SK-N-DZ (cell line): ENCODE measurements at regions not wholly inside any gene's neighbourhood (a gene's known extent, or its start where the extent isn't known, plus 50 kb on each side); places are given as distances from the start of the nearest gene placed in this dataset.
"Not testable (repeated sequence)": the region's sequence is repeated elsewhere in the genome, so short reads cannot be mapped to it uniquely, and the experiment has no call there.

Experiments used
- DNase-seq: peaks from one replicate; pipeline ENCODE4 v3.0.0-alpha.2; 2015; ENCODE audit warnings: low spot score

DNA sequence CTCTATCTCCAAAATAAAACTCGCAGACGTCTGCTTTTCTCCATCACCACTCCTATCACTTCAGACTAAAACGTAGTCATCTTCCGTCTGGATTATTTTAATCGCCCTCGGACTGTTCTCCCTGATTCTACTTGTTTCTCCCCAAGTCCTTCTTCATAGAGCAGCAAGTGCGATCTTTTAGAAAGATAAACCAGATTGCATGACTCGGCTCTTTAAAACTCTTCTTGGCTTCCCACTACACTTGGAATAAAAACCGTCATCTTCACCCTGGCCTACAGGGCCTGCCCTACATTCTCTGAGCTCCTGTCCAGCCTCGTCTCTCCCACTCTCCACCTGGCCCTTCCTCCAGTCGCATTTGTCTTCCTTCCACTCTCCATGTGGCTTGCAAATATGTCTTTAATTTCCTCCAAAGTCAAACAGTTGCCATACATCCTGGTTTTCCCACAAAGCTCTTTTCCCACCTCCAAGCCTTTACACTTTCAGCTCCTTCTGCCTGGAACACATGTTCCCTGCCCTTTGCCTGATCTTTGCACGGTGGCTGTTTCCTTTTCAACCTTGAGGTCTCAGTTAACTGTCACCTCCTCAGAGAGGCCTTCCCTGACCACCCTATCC lies 70.5 kb upstream of the DHX40 start:
- DNase-seq = no peak

DNA sequence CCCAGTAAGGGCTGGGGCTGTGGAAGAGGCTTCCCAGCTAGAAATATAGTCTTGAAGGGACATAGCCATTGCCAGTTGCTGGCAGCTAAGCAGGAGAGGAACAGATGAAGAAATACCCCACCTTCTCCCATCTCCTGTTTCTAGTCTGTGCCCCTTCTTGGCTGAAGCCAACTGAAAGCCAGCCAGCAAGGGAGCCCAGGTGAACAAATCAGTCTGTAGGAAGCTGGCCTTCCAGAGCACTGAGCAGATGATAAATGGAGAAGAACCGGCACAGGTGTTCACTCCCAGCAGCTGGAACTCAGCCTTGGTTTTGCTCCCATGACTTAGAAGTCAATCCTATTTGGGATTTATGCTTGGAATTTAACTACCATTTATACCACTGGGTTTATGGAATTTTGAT lies 69.2 kb upstream of the DHX40 start:
- no peak for DNase-seq

DNA sequence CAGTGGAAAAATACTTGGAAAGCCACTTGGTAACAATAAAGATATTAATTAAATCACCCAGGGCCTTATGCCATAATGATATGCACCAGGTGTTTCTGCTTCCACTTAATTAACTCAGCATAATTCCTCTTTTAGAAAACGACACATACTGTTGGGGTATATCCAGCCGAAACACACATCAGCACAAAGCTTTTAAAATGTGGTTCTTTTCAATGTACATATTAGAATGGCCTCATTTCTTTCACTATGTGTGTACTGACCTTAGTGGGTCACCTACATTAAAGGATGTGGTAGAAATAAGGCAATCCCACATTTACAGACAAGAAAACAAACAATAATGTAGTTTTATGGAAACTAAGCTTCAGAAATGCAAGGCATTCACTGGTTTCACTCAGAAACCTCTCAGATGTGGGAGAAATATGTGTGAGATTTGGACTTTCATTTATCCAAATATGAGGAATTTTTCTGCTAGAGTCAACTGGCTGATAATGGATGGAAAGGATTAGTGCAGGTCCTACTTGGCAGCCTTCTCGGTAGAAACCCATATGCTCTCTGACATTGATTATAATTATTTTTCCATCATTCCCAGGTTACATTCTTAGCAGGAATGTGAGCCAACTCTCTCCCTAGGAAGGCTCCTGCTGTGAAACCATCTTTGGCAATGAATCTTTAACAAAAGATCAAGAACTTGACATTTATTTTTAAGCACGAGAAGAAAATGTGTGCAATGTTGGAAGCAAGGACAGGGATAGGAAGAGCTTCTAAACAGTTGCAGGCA lies 66.7 kb upstream of the DHX40 start:
- DNase-seq = no peak

DNA sequence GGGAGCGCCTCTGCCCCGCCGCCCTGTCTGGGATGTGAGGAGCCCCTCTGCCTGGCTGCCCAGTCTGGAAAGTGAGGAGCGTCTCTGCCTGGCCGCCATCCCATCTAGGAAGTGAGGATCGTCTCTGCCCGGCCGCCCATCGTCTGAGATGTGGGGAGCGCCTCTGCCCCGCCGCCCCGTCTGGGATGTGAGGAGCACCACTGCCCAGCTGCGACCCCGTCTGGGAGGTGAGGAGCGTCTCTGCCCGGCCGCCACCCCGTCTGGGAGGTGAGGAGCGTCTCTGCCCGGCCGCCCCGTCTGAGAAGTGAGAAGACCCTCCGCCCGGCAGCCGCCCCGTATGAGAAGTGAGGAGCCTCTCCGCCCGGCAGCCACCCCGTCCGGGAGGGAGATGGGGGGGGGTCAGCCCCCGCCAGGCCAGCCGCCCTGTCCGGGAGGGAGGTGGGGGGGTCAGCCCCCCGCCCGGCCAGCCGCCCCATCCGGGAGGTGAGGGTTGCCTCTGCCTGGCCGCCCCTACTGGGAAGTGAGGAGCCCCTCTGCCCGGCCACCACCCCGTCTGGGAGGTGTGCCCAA lies 65.2 kb upstream of the DHX40 start:
- DNase-seq = not testable (repeated sequence)

DNA sequence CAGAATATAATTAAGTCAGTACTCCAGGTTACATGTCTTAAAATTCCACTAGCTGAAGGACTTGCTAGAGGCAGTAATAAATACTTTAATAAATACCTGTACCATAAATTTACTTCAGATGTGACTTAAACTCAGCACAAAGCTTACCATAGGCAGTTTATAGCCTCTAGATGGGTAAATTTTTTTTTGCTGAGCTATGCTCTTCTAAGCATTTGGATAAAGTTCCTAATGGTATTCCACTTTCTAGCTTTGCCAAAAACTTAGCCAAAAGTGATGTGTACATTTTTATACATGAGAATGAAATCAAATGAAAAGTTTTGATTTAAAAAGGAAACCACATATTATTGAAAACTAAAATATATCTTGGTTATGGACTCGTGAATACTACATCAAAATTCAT lies 63.7 kb upstream of the DHX40 start:
- no peak for DNase-seq

DNA sequence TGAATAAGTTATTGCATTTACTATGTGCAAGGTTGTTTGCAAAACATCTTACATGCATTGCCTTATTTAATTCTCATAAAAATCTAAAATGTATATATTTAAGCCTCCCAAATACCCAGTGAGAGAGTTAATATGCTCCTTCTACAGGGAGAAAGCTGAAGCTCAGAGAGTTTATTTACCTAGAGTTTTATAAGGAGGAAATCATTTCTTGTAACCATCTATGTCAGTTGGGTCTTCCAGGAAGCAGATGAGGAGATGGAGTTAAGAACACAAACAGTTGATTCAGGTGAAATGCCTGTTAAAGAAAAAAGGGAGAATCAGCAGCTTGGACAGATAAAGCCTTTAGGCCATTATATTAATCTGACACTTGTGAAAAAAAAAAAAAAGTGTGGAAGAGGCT lies 62.6 kb upstream of the DHX40 start:
- no peak for DNase-seq

DNA sequence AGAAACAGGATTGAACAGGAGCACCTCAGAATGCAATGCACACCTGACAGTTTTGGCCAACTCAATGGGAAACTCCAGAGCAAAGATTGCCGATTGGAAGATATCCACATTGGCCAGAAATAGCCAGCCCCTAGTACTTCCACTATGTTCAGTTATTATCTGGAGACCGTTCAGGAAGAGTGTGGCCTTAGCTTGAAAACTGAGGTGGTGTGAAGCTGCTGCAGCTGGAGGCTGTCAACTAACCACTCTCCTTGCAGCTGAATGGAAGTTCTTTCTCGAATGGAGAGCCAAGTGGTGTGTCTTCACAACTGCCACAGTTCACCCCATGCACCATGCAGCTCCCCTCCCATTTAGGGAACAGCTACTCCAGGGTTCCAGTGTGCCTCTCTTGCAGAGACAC lies 61.9 kb upstream of the DHX40 start:
- no peak for DNase-seq

DNA sequence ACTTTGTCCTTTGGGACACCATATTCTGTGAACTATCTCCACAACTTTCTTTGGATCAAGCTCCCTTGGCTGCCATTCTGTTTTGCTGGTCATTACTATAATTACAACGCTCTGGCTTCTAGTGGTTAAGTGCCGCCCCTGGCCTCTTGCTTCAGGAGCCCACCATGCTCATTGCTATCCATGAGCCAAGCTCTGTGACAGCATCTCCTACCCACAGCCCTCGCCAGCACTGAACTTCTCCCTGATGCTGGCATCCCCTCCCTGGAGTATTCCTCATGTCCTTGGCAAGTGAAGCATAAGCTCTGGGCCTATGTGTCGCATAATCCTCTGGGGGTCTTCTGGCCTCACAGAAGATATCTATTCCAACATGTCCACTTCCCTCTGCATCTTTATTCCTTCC lies 60.6 kb upstream of the DHX40 start:
- no peak for DNase-seq

DNA sequence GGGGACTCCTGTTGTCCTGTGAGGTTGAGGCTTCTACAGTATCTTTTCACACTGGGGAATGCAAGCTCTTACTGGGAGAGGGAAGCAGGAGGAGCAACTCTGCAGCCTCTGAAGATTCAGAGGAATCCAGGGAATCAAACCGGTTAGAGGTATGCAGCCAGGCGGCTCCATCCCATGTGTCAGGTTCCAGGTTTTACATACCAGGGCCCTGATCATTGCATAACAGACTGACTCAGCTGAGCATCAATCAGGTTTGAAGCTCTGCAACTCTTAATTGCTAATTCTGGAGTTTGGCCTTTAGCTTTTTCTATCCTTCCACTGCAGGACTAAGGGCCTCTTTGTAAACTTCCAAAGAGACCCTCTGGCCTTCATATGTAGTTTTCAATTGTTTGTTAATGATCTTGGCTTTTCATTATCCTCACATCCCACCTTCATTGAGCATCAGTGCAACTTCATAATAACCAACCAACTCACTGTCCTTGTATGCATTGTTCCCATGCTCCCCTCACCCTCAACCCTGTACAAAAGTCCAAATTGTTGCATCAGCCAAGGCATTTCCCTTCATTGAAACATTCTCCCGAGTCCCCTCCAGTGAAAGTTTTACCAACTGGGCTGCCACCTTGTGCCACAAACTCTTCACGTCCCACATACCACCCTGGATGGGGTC lies 59.7 kb upstream of the DHX40 start:
- no peak for DNase-seq

DNA sequence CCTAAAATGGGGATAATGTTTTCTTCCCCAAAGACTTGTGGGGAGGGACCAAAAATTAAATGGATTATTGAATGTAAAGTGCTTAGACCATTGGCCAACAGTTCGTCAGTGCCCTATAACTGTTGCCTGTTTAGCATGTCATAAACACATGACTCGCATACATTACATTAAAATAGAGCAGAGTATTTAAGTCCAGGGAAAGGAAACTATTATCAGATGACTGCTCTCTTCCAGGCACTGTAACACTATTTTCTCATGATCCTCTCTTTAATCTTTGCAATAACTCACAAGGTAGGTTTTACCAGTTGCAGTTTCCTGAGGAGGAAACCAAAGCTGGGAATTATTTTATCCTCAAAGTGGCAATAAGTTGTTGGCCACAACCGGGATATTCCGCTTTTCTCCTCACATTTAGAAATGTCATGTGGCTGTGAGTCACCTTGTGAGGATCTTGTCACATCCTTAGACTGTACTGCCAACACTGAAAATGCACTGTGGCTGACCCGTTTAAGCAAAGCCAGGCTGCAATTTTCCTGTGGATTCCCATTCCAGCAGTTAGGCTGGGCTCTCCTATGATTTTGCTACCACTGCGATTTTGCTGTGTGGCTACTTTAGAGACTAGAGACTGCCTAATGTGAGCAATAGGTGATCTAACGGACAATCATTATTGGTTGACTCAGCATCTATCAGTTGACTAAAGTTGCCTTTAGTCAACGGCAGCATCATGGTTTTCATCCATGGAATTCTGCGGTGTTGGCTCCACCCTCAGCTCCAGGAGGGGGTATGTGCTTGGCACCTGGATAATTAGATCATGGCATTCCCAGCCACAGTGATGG lies 58.3 kb upstream of the DHX40 start:
- DNase-seq = no peak

DNA sequence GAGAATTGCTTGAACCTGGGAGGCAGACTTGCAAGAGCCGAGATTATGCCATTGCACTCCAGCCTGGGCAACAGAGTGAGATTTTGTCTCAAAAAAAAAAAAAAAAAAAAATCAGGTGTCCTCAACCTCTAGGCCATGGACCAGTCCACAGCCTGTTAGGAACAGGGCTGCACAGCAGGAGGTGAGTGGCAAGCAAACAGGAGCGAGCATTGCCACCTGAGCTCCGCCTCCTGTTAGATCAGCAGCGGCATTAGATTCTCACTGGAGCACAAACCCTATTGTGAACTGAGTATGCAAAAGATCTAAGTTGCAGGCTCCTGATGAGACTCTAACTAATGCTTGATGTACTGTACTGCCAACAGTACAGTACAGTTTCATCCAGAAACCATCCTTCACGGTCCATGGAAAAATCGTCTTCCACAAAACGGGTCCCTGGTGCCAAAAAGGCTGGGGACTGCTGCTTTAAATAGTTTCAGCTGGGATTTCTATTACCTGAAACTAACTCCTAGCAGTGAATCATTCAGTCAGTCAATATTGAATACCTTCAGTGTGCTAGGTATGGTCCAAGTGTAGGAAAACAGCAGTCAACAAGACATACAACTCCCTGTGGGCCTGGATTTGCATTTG lies 56.3 kb upstream of the DHX40 start:
- DNase-seq = no peak

DNA sequence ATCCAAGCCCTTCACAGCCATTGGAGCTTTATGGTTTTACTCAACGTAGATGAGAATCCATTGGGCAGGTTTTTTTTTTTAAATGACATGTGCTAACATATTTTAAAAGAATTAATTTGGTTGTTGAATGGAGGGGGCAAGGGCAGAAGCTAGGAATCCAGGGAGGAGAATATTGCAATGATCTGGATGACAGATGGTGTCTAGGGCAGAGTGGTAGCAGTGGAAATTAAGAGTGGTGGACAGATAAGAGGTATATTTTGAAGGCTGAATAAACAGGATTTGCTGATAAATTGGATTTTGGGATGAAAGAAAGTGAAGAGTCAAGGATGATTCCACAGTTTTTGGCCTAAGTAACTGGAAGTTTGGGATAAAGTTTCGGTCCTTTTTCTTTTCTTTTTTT lies 54.8 kb upstream of the DHX40 start:
- no peak for DNase-seq

DNA sequence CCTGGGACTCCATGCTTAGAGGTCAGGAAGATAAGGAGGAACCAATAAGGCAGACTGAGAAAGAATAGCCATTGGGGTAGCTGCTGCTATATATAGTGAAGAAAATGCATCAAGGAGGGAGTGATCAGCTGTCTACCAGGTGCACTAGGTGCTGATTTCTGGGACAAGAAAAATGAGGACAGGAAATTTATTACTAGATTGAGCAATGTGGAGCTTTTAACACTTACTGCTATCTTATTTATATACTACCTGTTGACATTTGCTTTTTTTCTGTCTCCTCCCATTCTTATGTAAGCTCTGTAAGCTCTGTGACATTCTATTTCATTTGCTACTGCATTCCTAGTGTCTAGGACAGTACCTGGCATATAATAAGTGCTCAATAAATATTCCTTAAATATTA lies 53.7 kb upstream of the DHX40 start:
- DNase-seq = no peak

DNA sequence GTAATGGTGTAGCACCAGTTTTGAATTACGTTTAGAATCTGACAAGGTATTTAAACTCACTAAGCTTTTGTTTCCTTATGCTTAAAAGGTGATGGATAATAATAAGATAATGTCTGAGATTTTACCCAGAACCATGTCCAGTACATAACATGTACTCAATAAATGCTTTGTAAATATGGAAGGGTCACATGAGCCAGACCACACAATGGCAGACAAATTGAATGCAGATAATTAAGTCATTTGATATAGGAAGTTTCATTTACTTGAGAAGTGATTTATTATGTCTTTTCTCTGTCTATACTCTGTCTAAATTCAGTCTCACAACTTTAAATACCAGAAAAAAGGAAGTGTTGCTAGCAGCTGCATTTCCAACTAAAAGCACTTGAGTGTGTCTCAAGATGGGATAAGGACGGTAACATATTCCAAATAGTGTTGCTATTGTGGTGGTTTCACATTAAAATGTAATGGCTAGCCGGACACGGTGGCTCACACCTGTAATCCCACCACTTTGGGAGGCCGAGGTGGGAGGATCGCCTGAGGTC lies 52.5 kb upstream of the DHX40 start:
- DNase-seq = no peak

DNA sequence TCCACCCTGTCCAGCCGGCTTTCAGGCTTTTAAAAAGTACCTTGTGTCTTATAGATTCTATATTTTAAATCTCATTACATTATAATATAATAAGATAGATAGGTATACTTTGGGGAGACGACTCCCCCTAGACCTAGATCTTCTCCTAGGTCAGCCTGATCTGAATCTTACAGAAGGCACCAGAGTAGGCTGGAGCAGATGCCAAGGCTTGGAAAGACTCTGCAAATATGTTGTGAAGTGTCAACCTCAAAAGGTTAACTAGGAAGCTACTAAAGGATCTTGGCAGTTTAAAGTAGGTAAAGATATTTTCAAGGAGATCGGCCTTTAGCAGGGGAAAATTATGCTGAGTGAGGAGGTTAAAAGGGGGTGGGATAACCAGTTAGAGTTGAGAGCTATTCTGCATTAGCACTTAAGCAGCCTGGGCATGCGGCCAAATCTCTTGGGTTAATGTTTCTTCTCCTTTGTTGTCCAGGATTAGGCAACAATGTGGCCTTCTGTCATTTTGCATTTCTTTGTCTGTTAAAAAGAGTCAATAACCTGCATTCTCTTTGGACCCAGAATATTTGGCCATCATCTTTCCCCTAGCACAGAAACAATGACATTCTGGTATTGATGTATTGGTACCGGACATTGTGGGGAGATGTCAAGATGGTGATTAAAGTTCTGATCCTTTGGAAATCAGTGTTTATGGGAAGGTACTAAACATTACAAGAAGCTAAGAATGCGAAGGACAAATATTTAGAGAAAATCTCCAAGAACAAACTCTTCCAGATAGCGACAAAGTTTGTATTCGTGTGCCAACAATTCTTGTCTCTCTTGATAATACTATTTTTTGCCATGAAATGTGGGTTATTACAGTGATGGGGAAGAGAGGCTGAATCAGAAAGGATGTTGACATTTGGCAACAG lies 51.2 kb upstream of the DHX40 start:
- DNase-seq = peak; percentile 35
